Parathyroid adenoma (tissue), 2 donors: ENCODE measurements at regions not wholly inside any gene's neighbourhood (a gene's known extent, or its start where the extent isn't known, plus 50 kb on each side); places are given as distances from the start of the nearest gene placed in this dataset.

Source experiments
- H2AFZ ChIP-seq: fragments of 300-600 bp; sonication (generic); one replicate; pipeline ENCODE4 v1.7.0; 2017; ENCODE audit warnings: antibody characterized with exemption, mild to moderate bottlenecking
- H3K27ac ChIP-seq: fragments of 300-600 bp; sonication (generic); one replicate; pipeline ENCODE4 v1.7.0; 2017
- H3K27me3 ChIP-seq: fragments of 300-600 bp; sonication (generic); one replicate; pipeline ENCODE4 v1.7.0; 2017; ENCODE audit warnings: low read length; ENCODE audit not compliant: control insufficient read depth, insufficient read depth
- H3K36me3 ChIP-seq: fragments of 300-600 bp; sonication (generic); one replicate; pipeline ENCODE4 v1.7.0; 2017; ENCODE audit warnings: low read length; ENCODE audit not compliant: control insufficient read depth, insufficient read depth
- H3K4me1 ChIP-seq: fragments of 300-600 bp; sonication (generic); one replicate; pipeline ENCODE4 v1.7.0; 2017; ENCODE audit warnings: control low read depth
- H3K4me2 ChIP-seq: fragments of 300-600 bp; sonication (generic); one replicate; pipeline ENCODE4 v1.7.0; 2017; ENCODE audit warnings: low read length
- H3K4me3 ChIP-seq: fragments of 300-600 bp; sonication (generic); one replicate; pipeline ENCODE4 v1.7.0; 2017; ENCODE audit warnings: low read depth, low read length
- H3K79me2 ChIP-seq: fragments of 300-600 bp; sonication (generic); one replicate; pipeline ENCODE4 v1.7.0; 2017; ENCODE audit warnings: control low read depth
- H3K9ac ChIP-seq: fragments of 300-600 bp; sonication (generic); one replicate; pipeline ENCODE4 v1.7.0; 2017; ENCODE audit warnings: mild to moderate bottlenecking
- H3K9me3 ChIP-seq: fragments of 300-600 bp; sonication (generic); one replicate; pipeline ENCODE4 v1.7.0; 2017; ENCODE audit warnings: low read length; ENCODE audit not compliant: control insufficient read depth
- CTCF ChIP-seq: fragments of 300-600 bp; sonication (generic); IDR thresholded peaks from one replicate; pipeline ENCODE4 v1.7.0; 2017; ENCODE audit warnings: antibody characterized with exemption, mild to moderate bottlenecking
- donor health status: primary hyperparathyroidism.

DNA sequence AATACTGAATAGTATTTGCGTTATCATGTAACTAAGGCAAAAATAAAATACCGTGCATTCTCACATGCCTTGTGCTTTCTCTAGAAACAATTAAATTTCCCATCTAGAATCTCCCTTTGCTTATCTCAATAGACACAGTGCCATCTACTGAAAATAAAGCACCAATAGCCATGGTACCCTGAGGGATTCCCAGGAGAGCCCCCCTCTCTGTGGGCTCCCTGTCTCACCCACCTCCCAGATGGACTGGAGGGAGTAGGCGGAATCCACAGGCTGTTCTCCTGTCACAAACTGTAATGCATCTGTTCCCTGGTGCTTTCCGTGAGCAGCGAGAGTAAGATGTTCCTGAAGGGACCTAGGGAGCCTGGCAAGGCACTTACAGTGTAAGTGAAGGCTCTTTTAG lies 112.4 kb upstream of the UPP2 start:
- no peak overlapping the region for H3K4me2 ChIP-seq

DNA sequence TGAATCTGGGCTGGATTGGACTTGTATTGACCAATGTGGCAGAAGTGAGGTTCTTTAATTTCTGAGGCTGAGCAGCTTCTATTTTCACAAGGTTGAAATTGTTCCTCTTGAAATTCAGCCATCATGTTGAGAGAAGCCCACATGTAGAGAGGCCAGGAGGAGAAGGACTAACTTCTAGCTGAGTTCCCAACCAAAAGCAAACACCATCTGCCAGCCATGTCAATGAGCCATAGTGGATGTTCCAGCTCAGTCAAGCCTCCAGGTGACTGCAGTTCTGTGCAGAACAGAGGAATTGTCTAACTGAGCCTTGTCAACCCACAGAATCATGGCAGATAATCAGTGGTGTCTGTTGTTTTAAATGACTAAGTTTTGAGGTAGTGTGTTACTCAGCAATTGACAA lies 110.6 kb upstream of the ACVR1 start:
- Histone ChIP-seq H3K27me3 (no peaks in the 10 kb centered on the region), H3K36me3 (no peaks in the 10 kb centered on the region), H3K27ac (no peak overlapping the region), H3K79me2 (no peaks in the 10 kb centered on the region), H3K4me1 (no peaks in the 10 kb centered on the region), H3K9me3 (no peaks in the 10 kb centered on the region), H2AFZ (no peak overlapping the region), H3K9ac (no peak overlapping the region), H3K4me3 (no peak overlapping the region), H3K4me2 (no peak overlapping the region)
- TF ChIP-seq CTCF: no peak

More for the DNA sequence above, 112.4 kb upstream of the UPP2 start:
- Histone ChIP-seq H3K36me3 (no peaks in the 10 kb centered on the region), H2AFZ (no peak overlapping the region), H3K9ac (no peak overlapping the region), H3K4me1 (no peaks in the 10 kb centered on the region), H3K9me3 (no peaks in the 10 kb centered on the region), H3K79me2 (no peaks in the 10 kb centered on the region), H3K27ac (no peak overlapping the region), H3K4me3 (no peak overlapping the region), H3K27me3 (no peaks in the 10 kb centered on the region)
- TF ChIP-seq CTCF: no peak

GRCh38 chr2:157984866-157985265 lies 108.7 kb upstream of the ACVR1 start:
- Histone ChIP-seq H3K27me3 (no peaks in the 10 kb centered on the region), H3K9me3 (no peaks in the 10 kb centered on the region)
- no peak for TF ChIP-seq CTCF

GRCh38 chr2:157980020-157980419 lies 103.9 kb upstream of the ACVR1 start:
- H3K4me1 ChIP-seq: no peaks in the 10 kb centered on the region
- H3K36me3 ChIP-seq: no peaks in the 10 kb centered on the region
- no peak overlapping the region for H3K4me2 ChIP-seq
- no peaks in the 10 kb centered on the region for H3K79me2 ChIP-seq
- H3K27ac ChIP-seq: no peak overlapping the region
- H2AFZ ChIP-seq: no peak overlapping the region
- no peak overlapping the region for H3K9ac ChIP-seq
- H3K4me3 ChIP-seq: no peak overlapping the region
- no peaks in the 10 kb centered on the region for H3K27me3 ChIP-seq
- TF ChIP-seq CTCF: no peak
- no peaks in the 10 kb centered on the region for H3K9me3 ChIP-seq

More at GRCh38 chr2:157984866-157985265, 108.7 kb upstream of the ACVR1 start:
- no peak overlapping the region for H2AFZ ChIP-seq
- no peak overlapping the region for H3K4me2 ChIP-seq
- no peaks in the 10 kb centered on the region for H3K4me1 ChIP-seq
- H3K27ac ChIP-seq: no peak overlapping the region
- H3K36me3 ChIP-seq: no peaks in the 10 kb centered on the region
- no peak overlapping the region for H3K9ac ChIP-seq
- H3K4me3 ChIP-seq: no peak overlapping the region
- no peaks in the 10 kb centered on the region for H3K79me2 ChIP-seq

GRCh38 chr2:157971702-157972101 lies 95.6 kb upstream of the ACVR1 start:
- no peaks in the 10 kb centered on the region for H3K27me3 ChIP-seq

More at GRCh38 chr2:157971702-157972101, 95.6 kb upstream of the ACVR1 start:
- TF ChIP-seq CTCF: no peak
- no peaks in the 10 kb centered on the region for H3K36me3 ChIP-seq
- no peaks in the 10 kb centered on the region for H3K79me2 ChIP-seq
- no peak overlapping the region for H3K4me3 ChIP-seq
- no peaks in the 10 kb centered on the region for H3K9me3 ChIP-seq
- H3K27ac ChIP-seq: no peak overlapping the region
- H3K4me2 ChIP-seq: no peak overlapping the region
- no peak overlapping the region for H3K9ac ChIP-seq
- H3K4me1 ChIP-seq: no peaks in the 10 kb centered on the region
- H2AFZ ChIP-seq: no peak overlapping the region
